Rectal smooth muscle tissue (tissue), 1 donor: ENCODE measurements at regions not wholly inside any gene's neighbourhood (a gene's known extent, or its start where the extent isn't known, plus 50 kb on each side); places are given as distances from the start of the nearest gene placed in this dataset.

ENCODE experiments used
- H3K27ac ChIP-seq: one replicate; pipeline ENCODE4 v1.7.0; 2013; ENCODE audit warnings: low read depth, low read length, inconsistent platforms
- H3K27me3 ChIP-seq: one replicate; pipeline ENCODE4 v1.7.0; 2013; ENCODE audit warnings: low read length; ENCODE audit not compliant: control insufficient read depth, insufficient read depth
- H3K36me3 ChIP-seq: one replicate; pipeline ENCODE4 v1.7.0; 2013; ENCODE audit warnings: low read length; ENCODE audit not compliant: control insufficient read depth, insufficient read depth
- H3K4me1 ChIP-seq: one replicate; pipeline ENCODE4 v1.7.0; 2013; ENCODE audit warnings: low read length; ENCODE audit not compliant: control insufficient read depth, insufficient read depth
- H3K4me3 ChIP-seq: one replicate; pipeline ENCODE4 v1.7.0; 2013; ENCODE audit warnings: low read length
- H3K9ac ChIP-seq: one replicate; pipeline ENCODE4 v1.7.0; 2013; ENCODE audit warnings: low read length

DNA sequence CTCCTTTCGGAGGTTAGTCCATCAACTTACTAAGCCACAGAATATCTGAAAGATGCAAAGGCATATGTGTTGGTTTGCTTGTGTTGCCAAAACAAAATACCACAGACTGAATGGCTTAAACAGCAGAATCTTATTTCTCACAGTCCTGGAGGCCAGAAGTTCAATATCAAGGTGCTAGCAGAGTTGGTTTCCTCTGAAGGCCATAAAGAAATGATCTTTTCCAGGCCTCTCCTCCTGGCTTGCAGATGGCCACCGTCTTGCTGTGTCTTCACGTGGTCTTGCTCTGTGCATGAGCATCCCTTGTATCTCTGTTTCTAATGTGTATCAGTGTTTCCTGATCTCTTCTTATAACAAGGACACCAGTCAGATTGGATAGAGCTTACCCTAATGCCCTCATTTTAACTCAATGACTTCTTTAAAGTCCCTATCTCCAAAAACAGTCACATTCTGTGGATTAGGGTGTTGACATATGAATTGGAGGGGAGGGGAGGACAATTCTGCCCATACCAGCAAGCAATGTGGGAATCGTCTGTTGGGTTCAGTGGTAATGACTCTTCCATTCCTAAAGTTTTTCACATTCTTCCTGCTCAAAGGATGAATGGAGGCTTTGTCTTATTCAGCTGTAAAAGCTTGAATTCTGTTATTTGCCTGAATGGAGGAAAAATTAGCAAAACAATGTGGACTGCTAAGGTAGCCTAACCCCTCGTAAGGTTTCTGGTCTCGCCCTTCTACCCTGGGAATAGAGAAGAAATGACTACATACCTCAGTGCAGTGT lies 715.7 kb downstream of the DIAPH3 start:
- H3K27ac ChIP-seq, result no peak overlapping the region
- no peak overlapping the region for H3K4me3 ChIP-seq
- no peaks in the 10 kb centered on the region for H3K27me3 ChIP-seq
- no peaks in the 10 kb centered on the region for H3K4me1 ChIP-seq
- no peaks in the 10 kb centered on the region for H3K36me3 ChIP-seq
- H3K9ac ChIP-seq, result no peak overlapping the region

DNA sequence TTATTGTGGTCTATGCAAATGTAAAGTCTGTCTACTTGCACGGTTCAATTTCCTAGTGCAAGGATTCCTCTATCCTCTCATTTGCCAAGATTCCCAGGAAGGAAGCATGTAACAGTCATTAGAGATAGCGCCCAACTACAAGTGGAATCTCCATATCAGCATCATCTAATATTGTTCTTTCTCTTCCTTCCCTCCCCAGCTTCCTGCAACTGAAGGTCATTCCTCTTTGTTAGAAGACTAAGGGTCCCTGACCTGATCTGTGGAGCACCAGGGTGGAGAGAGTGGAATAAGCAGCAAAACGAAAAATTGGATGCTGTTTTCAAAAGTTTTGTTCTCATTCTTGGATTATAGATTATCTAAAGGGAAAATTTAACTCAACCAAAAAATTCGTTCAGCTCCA lies 714.0 kb downstream of the DIAPH3 start:
- Histone ChIP-seq H3K36me3 (no peaks in the 10 kb centered on the region), H3K9ac (no peak overlapping the region), H3K4me1 (no peaks in the 10 kb centered on the region), H3K27ac (no peak overlapping the region), H3K27me3 (no peaks in the 10 kb centered on the region), H3K4me3 (no peak overlapping the region)

DNA sequence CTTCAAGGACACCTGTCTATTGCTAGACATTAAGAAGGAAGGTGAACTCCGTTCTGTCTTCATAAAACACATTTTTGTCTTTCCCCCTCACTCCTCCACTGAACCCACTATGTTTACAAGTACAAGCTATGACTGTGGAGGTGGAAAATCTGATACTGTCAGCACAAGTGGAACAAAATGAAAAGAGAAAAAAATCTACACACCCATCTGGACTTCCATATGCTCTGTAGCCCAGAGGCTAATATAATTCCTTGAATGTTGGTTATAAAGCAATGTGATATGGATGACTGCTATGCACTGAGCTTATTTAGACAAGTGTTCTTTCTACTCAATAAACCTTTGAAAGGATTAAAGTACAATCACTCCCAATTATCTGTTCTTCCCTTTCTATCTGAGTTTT lies 713.5 kb downstream of the DIAPH3 start:
- no peak overlapping the region for H3K9ac ChIP-seq
- H3K36me3 ChIP-seq, result no peaks in the 10 kb centered on the region
- no peak overlapping the region for H3K4me3 ChIP-seq
- no peaks in the 10 kb centered on the region for H3K4me1 ChIP-seq
- H3K27ac ChIP-seq, result no peak overlapping the region
- no peaks in the 10 kb centered on the region for H3K27me3 ChIP-seq

DNA sequence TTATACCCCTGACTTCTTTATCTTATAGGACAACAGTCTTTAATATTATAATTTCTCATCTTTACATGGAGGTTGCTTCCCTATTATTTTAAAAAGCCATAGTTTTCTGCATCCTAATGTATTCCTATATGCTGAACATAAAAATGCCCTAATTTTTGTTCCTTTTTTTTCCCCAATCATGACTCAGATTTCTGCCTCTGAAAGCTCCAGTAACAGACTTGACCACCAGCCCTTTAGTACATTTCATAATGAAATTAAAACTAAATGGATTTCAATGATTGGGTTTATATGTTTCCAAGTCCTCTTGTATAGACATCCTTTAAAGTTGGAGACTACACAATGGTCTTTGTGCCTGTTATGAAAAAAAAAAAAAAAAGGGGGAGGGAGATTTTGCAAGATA lies 712.5 kb downstream of the DIAPH3 start:
- H3K27me3 ChIP-seq, result no peaks in the 10 kb centered on the region
- H3K4me1 ChIP-seq, result no peaks in the 10 kb centered on the region
- H3K9ac ChIP-seq, result no peak overlapping the region
- no peak overlapping the region for H3K27ac ChIP-seq
- no peaks in the 10 kb centered on the region for H3K36me3 ChIP-seq
- H3K4me3 ChIP-seq, result no peak overlapping the region

DNA sequence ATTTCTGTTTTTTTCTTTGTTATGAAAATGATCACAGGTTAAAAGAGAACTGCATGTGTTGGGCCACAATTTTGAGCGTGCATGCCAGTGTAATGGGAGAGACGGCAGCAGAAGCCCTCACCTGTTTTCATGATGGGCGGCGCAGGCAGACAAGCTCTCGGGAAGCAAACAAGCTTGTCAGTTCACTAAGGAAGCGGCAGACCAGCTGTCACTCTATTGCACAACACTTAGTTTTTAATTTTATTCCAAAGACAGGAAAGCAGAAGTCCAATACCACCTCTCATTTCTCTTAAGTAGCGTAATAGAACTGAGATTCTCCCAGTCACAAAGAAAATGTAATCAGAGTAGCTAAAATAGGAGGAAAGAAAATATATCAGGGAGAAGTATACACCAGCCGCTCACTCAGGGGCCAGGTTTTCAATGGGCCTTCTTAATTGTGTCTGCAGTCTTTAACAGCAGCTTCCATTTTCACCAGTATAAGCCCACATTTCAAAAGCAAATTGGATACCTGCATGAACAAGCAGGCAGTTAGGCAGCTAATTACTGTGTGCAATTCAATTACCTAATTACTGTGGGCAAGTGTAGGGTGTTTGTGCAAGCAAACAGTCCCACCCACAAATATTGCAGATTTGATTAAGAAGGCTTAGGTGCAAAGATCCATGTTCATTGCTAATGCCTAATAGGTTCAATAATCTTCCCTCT lies 711.4 kb downstream of the DIAPH3 start:
- Histone ChIP-seq H3K27me3 (no peaks in the 10 kb centered on the region), H3K4me3 (no peak overlapping the region), H3K9ac (no peak overlapping the region), H3K36me3 (no peaks in the 10 kb centered on the region), H3K4me1 (no peaks in the 10 kb centered on the region), H3K27ac (no peak overlapping the region)

DNA sequence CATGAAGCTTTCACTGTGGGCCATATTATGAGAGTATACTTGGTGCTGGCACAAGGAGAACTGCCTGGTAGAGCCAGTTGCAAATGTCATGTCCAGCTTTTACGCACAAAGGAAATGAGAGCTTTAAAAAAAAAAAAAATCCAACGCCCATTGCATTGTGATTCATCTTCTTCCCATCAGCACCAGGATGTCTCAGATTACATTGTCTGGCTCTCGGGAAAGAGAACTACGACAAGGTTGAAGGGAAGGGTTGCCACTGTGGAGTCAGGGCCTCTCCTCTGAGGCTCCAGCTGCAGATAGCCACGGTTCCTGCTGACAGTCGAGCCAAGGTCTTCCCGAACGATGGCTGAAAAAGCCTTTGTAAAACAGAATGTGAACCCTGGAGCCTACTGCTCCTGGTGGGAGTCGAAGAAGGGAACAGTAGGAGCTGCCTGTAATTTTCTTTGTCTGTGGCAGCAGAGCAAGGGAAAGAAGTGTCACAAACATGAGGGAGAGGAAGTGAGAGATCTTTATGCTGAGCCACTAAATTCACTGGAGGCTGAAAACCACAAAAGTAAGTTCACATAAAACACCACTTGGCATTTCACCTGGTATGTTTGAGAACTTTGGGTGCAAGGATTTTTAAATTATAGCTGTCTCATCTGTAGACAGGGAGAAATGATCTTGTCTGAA lies 704.7 kb downstream of the DIAPH3 start:
- Histone ChIP-seq H3K27ac (no peak overlapping the region), H3K9ac (no peak overlapping the region), H3K36me3 (no peaks in the 10 kb centered on the region), H3K27me3 (no peaks in the 10 kb centered on the region), H3K4me3 (no peak overlapping the region), H3K4me1 (no peaks in the 10 kb centered on the region)

DNA sequence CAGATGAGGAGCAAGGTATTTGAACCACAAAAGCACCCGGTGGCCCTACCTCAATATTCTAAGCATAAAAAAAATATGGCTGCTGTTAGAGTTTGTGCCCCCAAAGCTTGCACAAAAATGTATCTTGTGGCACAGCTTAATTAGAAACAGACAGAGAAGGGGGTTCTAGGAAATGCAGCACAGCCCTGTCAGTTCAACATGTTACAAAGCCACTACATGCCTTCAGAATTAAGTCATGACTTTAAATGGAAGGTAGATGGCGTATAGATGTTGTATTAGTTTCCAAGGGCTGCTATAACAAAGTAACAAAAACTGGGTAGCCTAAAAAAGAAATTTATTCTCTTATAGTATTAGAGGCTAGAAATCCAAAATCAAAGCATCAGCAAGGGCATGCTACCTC lies 703.8 kb downstream of the DIAPH3 start:
- Histone ChIP-seq H3K4me3 (no peak overlapping the region), H3K27me3 (no peaks in the 10 kb centered on the region), H3K4me1 (no peaks in the 10 kb centered on the region), H3K9ac (no peak overlapping the region), H3K27ac (no peak overlapping the region), H3K36me3 (no peaks in the 10 kb centered on the region)

DNA sequence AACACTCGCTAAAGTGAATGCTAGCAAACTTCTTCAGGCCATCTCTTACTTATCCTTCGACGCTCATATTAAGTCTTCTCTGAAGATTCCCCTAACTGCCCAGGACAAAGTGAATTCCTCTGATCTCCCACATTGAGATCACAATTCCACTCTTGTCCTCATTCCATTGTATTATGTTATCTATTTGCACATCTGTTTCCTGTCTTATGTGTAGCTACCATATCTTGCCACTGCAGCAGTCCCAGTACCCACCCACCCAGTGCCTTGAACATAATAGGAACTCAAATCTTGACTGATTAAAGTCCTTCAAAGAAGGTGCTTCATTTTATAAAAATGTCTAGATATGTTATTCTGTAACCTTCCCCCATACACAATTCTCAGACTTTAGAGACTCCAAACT lies 702.3 kb downstream of the DIAPH3 start:
- no peak overlapping the region for H3K27ac ChIP-seq
- H3K4me1 ChIP-seq, result no peaks in the 10 kb centered on the region
- H3K36me3 ChIP-seq, result no peaks in the 10 kb centered on the region
- no peaks in the 10 kb centered on the region for H3K27me3 ChIP-seq
- no peak overlapping the region for H3K9ac ChIP-seq
- H3K4me3 ChIP-seq, result no peak overlapping the region

DNA sequence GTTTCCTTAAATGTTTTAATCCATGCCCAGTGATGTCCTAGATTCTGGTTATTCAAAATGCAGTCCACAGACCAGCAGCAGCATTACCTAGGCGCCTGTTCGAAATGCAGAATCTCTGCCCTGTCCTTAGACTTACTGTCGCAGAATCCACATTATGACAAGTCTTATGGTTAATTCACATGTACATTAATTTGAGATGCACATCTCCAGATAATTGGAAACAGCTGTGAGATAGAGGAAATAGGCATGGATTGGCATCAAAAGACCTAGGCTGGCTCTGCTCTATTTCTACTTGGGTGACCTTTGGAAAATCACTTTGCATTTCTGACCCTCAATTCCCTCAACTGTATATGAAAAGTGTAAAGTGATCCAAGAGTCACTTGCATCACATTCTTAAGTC lies 700.7 kb downstream of the DIAPH3 start:
- no peaks in the 10 kb centered on the region for H3K27me3 ChIP-seq
- H3K4me3 ChIP-seq, result no peak overlapping the region
- H3K27ac ChIP-seq, result no peak overlapping the region
- H3K9ac ChIP-seq, result no peak overlapping the region
- H3K36me3 ChIP-seq, result no peaks in the 10 kb centered on the region
- no peaks in the 10 kb centered on the region for H3K4me1 ChIP-seq

DNA sequence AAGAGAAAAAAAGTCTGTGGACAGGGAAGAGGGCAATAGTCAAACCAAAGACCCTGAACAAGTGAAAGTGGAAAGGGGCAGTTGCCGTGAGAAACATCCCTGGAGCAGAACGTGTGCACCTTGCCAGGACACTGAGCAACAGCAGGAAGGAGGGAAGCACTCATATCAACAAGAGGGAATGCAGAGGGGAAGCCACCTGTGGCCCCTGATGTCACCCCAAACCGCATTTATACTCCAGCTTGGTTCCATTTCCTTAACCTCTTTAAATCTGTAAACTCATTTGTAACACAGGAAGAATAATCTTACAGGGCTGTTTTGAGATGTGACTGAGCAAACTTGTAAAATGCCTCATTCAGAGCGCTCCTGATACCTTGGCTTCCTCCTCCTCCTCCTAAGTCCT lies 698.8 kb downstream of the DIAPH3 start:
- no peak overlapping the region for H3K4me3 ChIP-seq
- no peaks in the 10 kb centered on the region for H3K36me3 ChIP-seq
- no peak overlapping the region for H3K27ac ChIP-seq
- no peaks in the 10 kb centered on the region for H3K27me3 ChIP-seq
- no peaks in the 10 kb centered on the region for H3K4me1 ChIP-seq
- H3K9ac ChIP-seq, result no peak overlapping the region

DNA sequence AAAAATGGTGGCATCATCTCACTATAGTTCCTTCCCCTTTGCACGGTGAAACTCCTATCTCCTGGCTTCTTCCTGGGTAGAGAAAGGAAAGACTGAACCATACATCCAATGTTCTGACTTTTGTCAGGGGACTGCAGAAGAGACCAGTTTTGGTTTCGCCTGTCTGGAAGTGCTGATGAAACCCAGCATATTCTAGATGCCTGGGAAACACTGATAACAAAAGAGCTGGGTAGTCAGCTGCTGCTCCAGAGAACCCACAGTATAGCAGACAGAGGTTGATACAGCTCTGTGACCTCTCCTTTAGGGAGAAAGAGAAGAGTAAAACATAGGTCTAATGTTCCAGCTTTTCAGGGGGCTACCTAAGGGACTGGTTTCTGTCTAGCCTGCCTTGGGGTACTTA lies 695.3 kb downstream of the DIAPH3 start:
- Histone ChIP-seq H3K4me1 (no peaks in the 10 kb centered on the region), H3K9ac (no peak overlapping the region), H3K4me3 (no peak overlapping the region), H3K27me3 (no peaks in the 10 kb centered on the region), H3K36me3 (no peaks in the 10 kb centered on the region), H3K27ac (no peak overlapping the region)

DNA sequence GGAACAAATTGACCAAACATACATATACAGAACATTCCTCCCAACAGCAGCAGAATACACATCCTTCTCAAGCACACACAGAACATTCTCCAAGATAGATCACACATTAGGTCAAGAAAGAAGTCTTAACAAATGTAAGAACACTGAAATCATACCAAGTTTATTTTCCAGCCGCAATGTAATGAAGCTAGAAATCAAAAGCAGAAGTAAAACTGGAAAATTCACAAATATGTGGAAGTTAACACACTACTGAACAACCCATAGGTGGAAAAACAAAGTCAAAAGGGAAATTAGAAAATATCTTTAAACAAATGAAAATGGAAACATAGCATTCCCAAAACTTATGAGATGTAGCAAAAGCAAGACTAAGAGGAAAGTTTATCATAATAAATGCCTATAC lies 692.6 kb downstream of the DIAPH3 start:
- H3K36me3 ChIP-seq, result no peaks in the 10 kb centered on the region
- no peak overlapping the region for H3K4me3 ChIP-seq
- H3K27ac ChIP-seq, result no peak overlapping the region
- no peak overlapping the region for H3K9ac ChIP-seq
- no peaks in the 10 kb centered on the region for H3K4me1 ChIP-seq
- H3K27me3 ChIP-seq, result no peaks in the 10 kb centered on the region
